ENCODE measurements at regions not wholly inside any gene's neighbourhood (a gene's known extent, or its start where the extent isn't known, plus 50 kb on each side); places are given as distances from the start of the nearest gene placed in this dataset.

DNA sequence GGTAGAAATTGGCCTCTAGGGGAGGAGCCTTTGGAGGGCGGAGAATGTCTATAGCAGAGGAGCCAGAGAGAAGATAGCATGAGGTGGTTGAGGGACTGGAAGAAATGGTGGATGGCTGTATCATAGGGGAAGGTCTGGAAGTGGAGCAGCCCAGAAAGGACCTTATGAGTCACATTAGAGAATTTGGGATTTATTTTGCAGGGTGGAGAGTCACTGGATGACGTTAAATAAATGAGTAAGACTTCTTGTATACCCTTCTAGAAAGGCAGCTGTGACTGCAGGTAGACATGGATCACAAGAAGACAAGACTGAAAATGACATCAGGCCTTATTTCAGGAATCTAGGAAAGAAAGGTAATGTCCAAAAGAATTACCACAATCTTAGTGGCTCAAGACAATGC lies 208.2 kb upstream of the TMTC1 start:
- DNase-seq (peak; percentile 8), ATAC-seq (ENCODE audit: low read depth) (no peak)
- intact Hi-C loops (cut with micrococcal nuclease): no loop called here
- dilution Hi-C loops (cut with HindIII; ENCODE audit: low sequenced_read_pairs, unreplicated experiment): no loop called here
- H3K4ac ChIP-seq (ENCODE audit: low read depth, low read length): no peak overlapping the region
- no peaks in the 10 kb centered on the region for H3K4me1 ChIP-seq (ENCODE audit: control insufficient read depth, insufficient read depth, low read length)
- H3K79me1 ChIP-seq (ENCODE audit: low read depth in 1 of 2, low read length in 2 of 2): no peaks in the 10 kb centered on the region
- H3K9ac ChIP-seq (ENCODE audit: low read depth, low read length): no peak overlapping the region
- TF ChIP-seq MXI1 (IDR thresholded peaks at IDR 0.05; ENCODE audit: borderline replicate concordance, low read depth, low read length) (no peak), NFE2L2 (IDR thresholded peaks at IDR 0.05; ENCODE audit: low read depth, low read length) (no peak), CEBPB (IDR thresholded peaks at IDR 0.05; ENCODE audit: low read depth, low read length) (no peak), FOS (IDR thresholded peaks at IDR 0.05; ENCODE audit: low read depth, low read length) (no peak), MAZ (IDR thresholded peaks at IDR 0.05; ENCODE audit: borderline replicate concordance, low read depth, low read length) (no peak), BHLHE40 (IDR thresholded peaks at IDR 0.05; ENCODE audit: low read depth, low read length) (no peak), POLR2A (IDR thresholded peaks at IDR 0.05; ENCODE audit: low read depth, low read length) (no peak), MAFK (IDR thresholded peaks at IDR 0.05; ENCODE audit: low read depth, low read length) (no peak), RFX5 (IDR thresholded peaks at IDR 0.05; ENCODE audit: low read depth, low read length) (no peak), SMC3 (IDR thresholded peaks at IDR 0.05; ENCODE audit: low read depth, low read length) (no peak)
- TF ChIP-seq, protein P1, sequence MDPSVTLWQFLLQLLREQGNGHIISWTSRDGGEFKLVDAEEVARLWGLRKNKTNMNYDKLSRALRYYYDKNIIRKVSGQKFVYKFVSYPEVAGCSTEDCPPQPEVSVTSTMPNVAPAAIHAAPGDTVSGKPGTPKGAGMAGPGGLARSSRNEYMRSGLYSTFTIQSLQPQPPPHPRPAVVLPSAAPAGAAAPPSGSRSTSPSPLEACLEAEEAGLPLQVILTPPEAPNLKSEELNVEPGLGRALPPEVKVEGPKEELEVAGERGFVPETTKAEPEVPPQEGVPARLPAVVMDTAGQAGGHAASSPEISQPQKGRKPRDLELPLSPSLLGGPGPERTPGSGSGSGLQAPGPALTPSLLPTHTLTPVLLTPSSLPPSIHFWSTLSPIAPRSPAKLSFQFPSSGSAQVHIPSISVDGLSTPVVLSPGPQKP (IDR thresholded peaks at IDR 0.05; ENCODE audit: borderline replicate concordance, low read depth, low read length): no peak
- TF ChIP-seq, protein P2, sequence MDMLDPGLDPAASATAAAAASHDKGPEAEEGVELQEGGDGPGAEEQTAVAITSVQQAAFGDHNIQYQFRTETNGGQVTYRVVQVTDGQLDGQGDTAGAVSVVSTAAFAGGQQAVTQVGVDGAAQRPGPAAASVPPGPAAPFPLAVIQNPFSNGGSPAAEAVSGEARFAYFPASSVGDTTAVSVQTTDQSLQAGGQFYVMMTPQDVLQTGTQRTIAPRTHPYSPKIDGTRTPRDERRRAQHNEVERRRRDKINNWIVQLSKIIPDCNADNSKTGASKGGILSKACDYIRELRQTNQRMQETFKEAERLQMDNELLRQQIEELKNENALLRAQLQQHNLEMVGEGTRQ (IDR thresholded peaks at IDR 0.05; ENCODE audit: low read depth, low read length): no peak
- TF ChIP-seq, protein P3, sequence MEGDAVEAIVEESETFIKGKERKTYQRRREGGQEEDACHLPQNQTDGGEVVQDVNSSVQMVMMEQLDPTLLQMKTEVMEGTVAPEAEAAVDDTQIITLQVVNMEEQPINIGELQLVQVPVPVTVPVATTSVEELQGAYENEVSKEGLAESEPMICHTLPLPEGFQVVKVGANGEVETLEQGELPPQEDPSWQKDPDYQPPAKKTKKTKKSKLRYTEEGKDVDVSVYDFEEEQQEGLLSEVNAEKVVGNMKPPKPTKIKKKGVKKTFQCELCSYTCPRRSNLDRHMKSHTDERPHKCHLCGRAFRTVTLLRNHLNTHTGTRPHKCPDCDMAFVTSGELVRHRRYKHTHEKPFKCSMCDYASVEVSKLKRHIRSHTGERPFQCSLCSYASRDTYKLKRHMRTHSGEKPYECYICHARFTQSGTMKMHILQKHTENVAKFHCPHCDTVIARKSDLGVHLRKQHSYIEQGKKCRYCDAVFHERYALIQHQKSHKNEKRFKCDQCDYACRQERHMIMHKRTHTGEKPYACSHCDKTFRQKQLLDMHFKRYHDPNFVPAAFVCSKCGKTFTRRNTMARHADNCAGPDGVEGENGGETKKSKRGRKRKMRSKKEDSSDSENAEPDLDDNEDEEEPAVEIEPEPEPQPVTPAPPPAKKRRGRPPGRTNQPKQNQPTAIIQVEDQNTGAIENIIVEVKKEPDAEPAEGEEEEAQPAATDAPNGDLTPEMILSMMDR (conservative IDR thresholded peaks at IDR 0.05; ENCODE audit: low read depth, low read length): no peak
- WGBS, 2 experiments (ENCODE audit: extremely low coverage in 2 of 2, insufficient read length in 1 of 2): 67% methylated on average over 1 of the region's 2 CpGs; no CpG with 5 or more reads in 1 of the 2 experiments
- H2BK120ac ChIP-seq (ENCODE audit: low read depth, low read length): no peak overlapping the region
- no peak overlapping the region for H3K23ac ChIP-seq (ENCODE audit: low read depth, low read length)
- no peak overlapping the region for H4K8ac ChIP-seq (ENCODE audit: low read depth in 2 of 2, low read length in 2 of 2)
- H3K14ac ChIP-seq (replicated peaks; ENCODE audit: low read depth, low read length): no peak overlapping the region
- no peak overlapping the region for H3K4me2 ChIP-seq (ENCODE audit: low read depth, low read length)
- ChIA-PET POLR2A (ENCODE audit: unreplicated experiment) (no interaction called here), CTCF (no interaction called here)
- peak overlapping the region; percentile 58 for H2AFZ ChIP-seq (replicated peaks; ENCODE audit: low read length, poor library complexity)
- peaks cover 2% of the 10 kb centered on the region; the same call in 1 of the 2 replicates for H3K27me3 ChIP-seq (ENCODE audit: control insufficient read depth, insufficient read depth, low read length)
- no peak overlapping the region for H4K91ac ChIP-seq (ENCODE audit: insufficient read depth, low read depth, low read length)
- no peak overlapping the region for H3K18ac ChIP-seq (ENCODE audit: low read depth, low read length)
- in situ Hi-C loops (cut with MboI; ENCODE audit: low sequenced_read_pairs): no loop called here
- H3K9me3 ChIP-seq (ENCODE audit: control insufficient read depth, insufficient read depth, low read length): no peaks in the 10 kb centered on the region; the same call in 1 of the 2 replicates
- no peak overlapping the region for H2BK5ac ChIP-seq (ENCODE audit: low read depth, low read length, poor library complexity, severe bottlenecking)
- no peak overlapping the region for H3K56ac ChIP-seq (ENCODE audit: extremely low read depth, insufficient read depth, low read length)
- H3K36me3 ChIP-seq (ENCODE audit: control insufficient read depth, insufficient read depth, low read length): no peaks in the 10 kb centered on the region
- no peaks in the 10 kb centered on the region for H3K9me1 ChIP-seq (ENCODE audit: insufficient read depth, low read length)
- H4K5ac ChIP-seq (ENCODE audit: low read depth, low read length): no peak overlapping the region; the same call in 1 of the 2 replicates
- no TSS peak for BruUV-seq (replicated peaks)
- H4K20me1 ChIP-seq (ENCODE audit: insufficient read depth, low read length): no peaks in the 10 kb centered on the region
- H2AK9ac ChIP-seq (replicated peaks; ENCODE audit: low read depth, low read length, poor library complexity): no peak overlapping the region
- H2AK5ac ChIP-seq (ENCODE audit: low read depth, low read length): no peak overlapping the region
- H2BK20ac ChIP-seq (ENCODE audit: low read depth, low read length): no peak overlapping the region
- no peak overlapping the region for H3K27ac ChIP-seq (ENCODE audit: insufficient read depth, low read length)
- no peak overlapping the region for H3K4me3 ChIP-seq (ENCODE audit: insufficient read depth, low read depth, low read length)
- H2BK15ac ChIP-seq (ENCODE audit: low read depth, low read length): no peak overlapping the region
